H1 (cell line): ENCODE measurements at regions not wholly inside any gene's neighbourhood (a gene's known extent, or its start where the extent isn't known, plus 50 kb on each side); places are given as distances from the start of the nearest gene placed in this dataset.

Source experiments
- ATF2 ChIP-seq: IDR thresholded peaks from 2 replicates; pipeline ENCODE4 v1.6.1; 2012; ENCODE audit warnings: low read length, inconsistent platforms
- BACH1 ChIP-seq: IDR thresholded peaks from 2 replicates; pipeline ENCODE4 v1.6.1; 2012; ENCODE audit warnings: low read length, improper control_type of control experiment
- BRCA1 ChIP-seq: IDR thresholded peaks from 2 replicates; pipeline ENCODE4 v1.6.1; 2012; ENCODE audit warnings: low read depth, low read length, improper control_type of control experiment
- CHD7 ChIP-seq: fragments of 300-600 bp; sonication (generic); IDR thresholded peaks from 2 replicates; pipeline ENCODE4 v1.7.1; 2012; ENCODE audit warnings: low read length, moderate library complexity, mild to moderate bottlenecking, inconsistent platforms; ENCODE audit not compliant: insufficient replicate concordance
- EGR1 ChIP-seq: IDR thresholded peaks from 2 replicates; pipeline ENCODE4 v1.6.1; 2011; ENCODE audit warnings: low read depth, low read length, borderline replicate concordance
- NRF1 ChIP-seq: IDR thresholded peaks from 2 replicates; pipeline ENCODE4 v1.6.1; 2011; ENCODE audit warnings: mild to moderate bottlenecking, low read depth, low read length, improper control_type of control experiment
- POLR2A ChIP-seq, 2 experiments: IDR thresholded peaks; 1 replicate in 1 of 2; 2 replicates in 1 of 2; pipeline ENCODE4 v1.6.1; 2011; ENCODE audit warnings: low read depth in 2 of 2, low read length in 2 of 2, mild to moderate bottlenecking in 2 of 2; ENCODE audit errors: control extremely low read depth in 1 of 2
- SIN3A ChIP-seq, 2 experiments: IDR thresholded peaks in 1 of 2; conservative IDR thresholded peaks in 1 of 2; 2 replicates each; pipeline ENCODE4 v1.6.1; 2011 to 2012; ENCODE audit warnings: low read length in 2 of 2, improper control_type of control experiment in 1 of 2, low read depth in 1 of 2, mild to moderate bottlenecking in 1 of 2
- SP2 ChIP-seq: IDR thresholded peaks from 2 replicates; pipeline ENCODE4 v1.6.1; 2012; ENCODE audit warnings: mild to moderate bottlenecking, low read length, inconsistent platforms
- TAF1 ChIP-seq: IDR thresholded peaks from 2 replicates; pipeline ENCODE4 v1.6.1; 2011; ENCODE audit warnings: mild to moderate bottlenecking, low read depth, low read length

GRCh38 chr9:74293479-74293878, 203.7 kb upstream of the RORB start (continued):
- no peak for TF ChIP-seq EGR1
- TF ChIP-seq NRF1 = no peak
- TF ChIP-seq ATF2 = no peak
- no peak for TF ChIP-seq CHD7
- TF ChIP-seq SP2 = no peak
- TF ChIP-seq BACH1 = no peak
- TF ChIP-seq SIN3A (conservative IDR thresholded peaks at IDR 0.05 in 1 of 2, IDR thresholded peaks at IDR 0.05 in 1 of 2; ENCODE audit: low read depth in 1 of 2, low read length in 2 of 2) = no peak
- no peak for TF ChIP-seq TAF1
- no peak for TF ChIP-seq BRCA1
- no peak for TF ChIP-seq POLR2A (IDR thresholded peaks at IDR 0.05; ENCODE audit: control extremely low read depth in 1 of 2, low read depth in 2 of 2, low read length in 2 of 2)
